Hematopoietic multipotent progenitor cell treated with erythropoietin and hydrocortisone succinate and interleukin-3 and kit ligand, for 6 days (in vitro differentiated cells): ENCODE measurements at regions not wholly inside any gene's neighbourhood (a gene's known extent, or its start where the extent isn't known, plus 50 kb on each side); places are given as distances from the start of the nearest gene placed in this dataset.
A peak's percentile ranks its signal among the peaks of the same experiment; 100 is the strongest.
"Not testable (repeated sequence)": the region's sequence is repeated elsewhere in the genome, so short reads cannot be mapped to it uniquely, and the experiment has no call there.

ENCODE experiments used
- DNase-seq: peaks from one replicate; pipeline ENCODE4 v3.0.0-alpha.2; 2015

- DNase-seq = no peak
Observed at GRCh38 chr16:9599415-9600120, 508.1 kb downstream of the HAPSTR1 start.

GRCh38 chr16:9602189-9602588 lies 510.7 kb downstream of the HAPSTR1 start:
- no peak for DNase-seq

- DNase-seq = no peak
Observed at GRCh38 chr16:9603316-9603715, 511.9 kb downstream of the HAPSTR1 start.

- DNase-seq = no peak
Observed at GRCh38 chr16:9607515-9608230, 516.2 kb downstream of the HAPSTR1 start.

- DNase-seq = no peak
Observed at GRCh38 chr16:9610727-9611126, 519.3 kb downstream of the HAPSTR1 start.

- no peak for DNase-seq
Observed at GRCh38 chr16:9612267-9612666, 520.8 kb downstream of the HAPSTR1 start.

- DNase-seq = no peak
Observed at GRCh38 chr16:9614389-9614788, 522.9 kb downstream of the HAPSTR1 start.

- no peak for DNase-seq
Observed at GRCh38 chr16:9622268-9622667, 530.8 kb downstream of the HAPSTR1 start.

- no peak for DNase-seq
Observed at GRCh38 chr16:9625122-9625521, 533.7 kb downstream of the HAPSTR1 start.

- no peak for DNase-seq
Observed at GRCh38 chr16:9627427-9627826, 536.0 kb downstream of the HAPSTR1 start.

- DNase-seq = no peak
Observed at GRCh38 chr16:9630119-9630518, 538.7 kb downstream of the HAPSTR1 start.

- DNase-seq = no peak
Observed at GRCh38 chr16:9630985-9631384, 539.5 kb downstream of the HAPSTR1 start.

- no peak for DNase-seq
Observed at GRCh38 chr16:9633844-9634243, 542.4 kb downstream of the HAPSTR1 start.

GRCh38 chr16:9635150-9635720 lies 543.8 kb downstream of the HAPSTR1 start:
- DNase-seq = not testable (repeated sequence)

GRCh38 chr16:9644258-9644657 lies 538.0 kb downstream of the GRIN2A start:
- no peak for DNase-seq

GRCh38 chr16:9645911-9646310 lies 536.3 kb downstream of the GRIN2A start:
- no peak for DNase-seq

- DNase-seq = peak; percentile 48
Observed at GRCh38 chr16:9647981-9648701, 534.1 kb downstream of the GRIN2A start.

- no peak for DNase-seq
Observed at GRCh38 chr16:9650284-9650683, 531.9 kb downstream of the GRIN2A start.

GRCh38 chr16:9655051-9655450 lies 527.2 kb downstream of the GRIN2A start:
- no peak for DNase-seq

GRCh38 chr16:9657641-9658040 lies 524.6 kb downstream of the GRIN2A start:
- DNase-seq = no peak

- no peak for DNase-seq
Observed at GRCh38 chr16:9658164-9658563, 524.1 kb downstream of the GRIN2A start.

- no peak for DNase-seq
Observed at GRCh38 chr16:9658586-9658985, 523.6 kb downstream of the GRIN2A start.

- DNase-seq = no peak
Observed at GRCh38 chr16:9660898-9661297, 521.3 kb downstream of the GRIN2A start.
